Keratinocyte (primary cell): ENCODE measurements at regions not wholly inside any gene's neighbourhood (a gene's known extent, or its start where the extent isn't known, plus 50 kb on each side); places are given as distances from the start of the nearest gene placed in this dataset.

Source experiments
- DNase-seq: peaks from one replicate; pipeline ENCODE4 v3.0.0-alpha.2; 2011; ENCODE audit warnings: low read depth, missing footprints, low spot score
- FAIRE-seq: peaks from 2 replicates; lab custom pipeline; 2011; peaks lifted over from hg19 to GRCh38; lab: Jason Lieb, UNC
- H2AFZ ChIP-seq: 2 replicates; pipeline ENCODE4 v1.6.0; 2012; ENCODE audit warnings: low read length, control low read depth, inconsistent platforms; ENCODE audit not compliant: control insufficient read depth
- H3K27ac ChIP-seq: 2 replicates; pipeline ENCODE4 v1.5.1; 2011; ENCODE audit warnings: low read length; ENCODE audit not compliant: control insufficient read depth, insufficient read depth
- H3K27me3 ChIP-seq: 3 replicates; pipeline ENCODE4 v1.6.0; 2011; ENCODE audit warnings: low read length; ENCODE audit not compliant: control insufficient read depth, insufficient read depth; ENCODE audit errors: extremely low read depth
- H3K36me3 ChIP-seq, 2 experiments: 2 replicates in 1 of 2; 3 replicates in 1 of 2; pipeline ENCODE4 v1.5.1; 2011; ENCODE audit warnings: low read length in 2 of 2, mild to moderate bottlenecking in 1 of 2; ENCODE audit not compliant: control insufficient read depth in 2 of 2, insufficient read depth in 2 of 2; ENCODE audit errors: extremely low read depth in 1 of 2
- H3K4me1 ChIP-seq: 3 replicates; pipeline ENCODE4 v1.5.1; 2011; ENCODE audit warnings: low read length; ENCODE audit not compliant: control insufficient read depth, insufficient read depth; ENCODE audit errors: extremely low read depth
- H3K4me2 ChIP-seq: 3 replicates; pipeline ENCODE4 v1.6.0; 2011; ENCODE audit warnings: low read depth, low read length; ENCODE audit not compliant: control insufficient read depth, insufficient read depth; ENCODE audit errors: extremely low read depth
- H3K4me3 ChIP-seq, 3 experiments: fragments of 200-600 bp in 1 of 3; sonication (generic) in 1 of 3; 2 replicates in 2 of 3; 3 replicates in 1 of 3; pipeline ENCODE4 v1.5.1; 2011 to 2016; ENCODE audit warnings: low read length in 3 of 3, mild to moderate bottlenecking in 3 of 3, control low read depth in 2 of 3, inconsistent platforms in 1 of 3, low read depth in 1 of 3, mixed read lengths in 1 of 3, mixed run types in 1 of 3, moderate library complexity in 1 of 3; ENCODE audit not compliant: control insufficient read depth in 2 of 3, insufficient read depth in 2 of 3; ENCODE audit errors: extremely low read depth in 1 of 3
- H3K79me2 ChIP-seq: 2 replicates; pipeline ENCODE4 v1.6.0; 2012; ENCODE audit warnings: low read length; ENCODE audit not compliant: control insufficient read depth, insufficient read depth
- H3K9ac ChIP-seq: 3 replicates; pipeline ENCODE4 v1.6.0; 2011; ENCODE audit warnings: low read length; ENCODE audit not compliant: control insufficient read depth, insufficient read depth; ENCODE audit errors: extremely low read depth
- H3K9me1 ChIP-seq: 3 replicates; pipeline ENCODE4 v1.6.0; 2011; ENCODE audit warnings: low read length; ENCODE audit not compliant: control insufficient read depth, insufficient read depth; ENCODE audit errors: extremely low read depth
- H3K9me3 ChIP-seq: 2 replicates; pipeline ENCODE4 v1.5.1; 2012; ENCODE audit warnings: low read depth, low read length; ENCODE audit not compliant: control insufficient read depth
- H4K20me1 ChIP-seq: 3 replicates; pipeline ENCODE4 v1.6.0; 2011; ENCODE audit warnings: low read length; ENCODE audit not compliant: control insufficient read depth, insufficient read depth; ENCODE audit errors: extremely low read depth
- EZH2 ChIP-seq: IDR thresholded peaks from one replicate; pipeline ENCODE4 v1.6.1; 2012; ENCODE audit warnings: inconsistent platforms, mild to moderate bottlenecking, low read length, moderate library complexity
- dilution Hi-C: fragments of 300-500 bp; cut with MboI; formaldehyde crosslinking; loops from one replicate; pipeline ENCODE4 v1.7.0; 2020; ENCODE audit warnings: low sequenced_read_pairs; ENCODE audit not compliant: extremely low pct_ligation_motif_present
- TF ChIP-seq, protein P1 (sequence below), 3 experiments: IDR thresholded peaks in 1 of 3; conservative IDR thresholded peaks in 1 of 3; optimal IDR thresholded peaks in 1 of 3; 2 replicates in 2 of 3; 3 replicates in 1 of 3; pipeline versions ENCODE3 to v1.5.1; 2011; ENCODE audit warnings: low read length in 3 of 3, mild to moderate bottlenecking in 3 of 3, moderate library complexity in 2 of 3, control low read depth in 1 of 3, inconsistent platforms in 1 of 3; ENCODE audit not compliant: insufficient read depth in 2 of 3; ENCODE audit errors: extremely low read depth in 1 of 3

DNA sequence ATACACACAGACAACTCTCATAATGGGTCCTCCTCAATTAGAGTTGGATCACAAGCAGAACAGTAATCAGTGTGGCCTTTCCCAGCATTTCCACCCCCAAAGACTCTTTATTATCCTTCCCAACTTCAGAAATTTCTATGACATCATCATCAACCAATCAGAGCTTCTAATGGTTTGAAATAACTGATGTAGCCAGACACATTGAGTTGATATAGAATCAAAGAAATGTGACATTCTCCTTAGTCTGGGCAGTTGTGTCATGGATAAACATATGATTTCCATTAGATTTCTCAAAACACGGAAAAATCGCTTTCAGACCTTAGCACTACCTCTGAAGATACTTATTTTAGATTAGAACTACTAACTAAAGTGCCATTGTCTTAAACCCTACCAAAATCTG, 75.7 kb upstream of the NFIB start:
- Histone ChIP-seq H3K9ac (no peak overlapping the region), H3K9me3 (no peaks in the 10 kb centered on the region), H3K79me2 (no peaks in the 10 kb centered on the region), H3K9me1 (no peaks in the 10 kb centered on the region), H4K20me1 (no peaks in the 10 kb centered on the region), H3K4me2 (no peak overlapping the region), H2AFZ (no peak overlapping the region), H3K27me3 (no peaks in the 10 kb centered on the region), H3K36me3 (no peaks in the 10 kb centered on the region), H3K27ac (no peak overlapping the region), H3K4me3 (no peak overlapping the region), H3K4me1 (no peaks in the 10 kb centered on the region)
- FAIRE-seq (no peak), DNase-seq (no peak)
- TF ChIP-seq, protein P1, sequence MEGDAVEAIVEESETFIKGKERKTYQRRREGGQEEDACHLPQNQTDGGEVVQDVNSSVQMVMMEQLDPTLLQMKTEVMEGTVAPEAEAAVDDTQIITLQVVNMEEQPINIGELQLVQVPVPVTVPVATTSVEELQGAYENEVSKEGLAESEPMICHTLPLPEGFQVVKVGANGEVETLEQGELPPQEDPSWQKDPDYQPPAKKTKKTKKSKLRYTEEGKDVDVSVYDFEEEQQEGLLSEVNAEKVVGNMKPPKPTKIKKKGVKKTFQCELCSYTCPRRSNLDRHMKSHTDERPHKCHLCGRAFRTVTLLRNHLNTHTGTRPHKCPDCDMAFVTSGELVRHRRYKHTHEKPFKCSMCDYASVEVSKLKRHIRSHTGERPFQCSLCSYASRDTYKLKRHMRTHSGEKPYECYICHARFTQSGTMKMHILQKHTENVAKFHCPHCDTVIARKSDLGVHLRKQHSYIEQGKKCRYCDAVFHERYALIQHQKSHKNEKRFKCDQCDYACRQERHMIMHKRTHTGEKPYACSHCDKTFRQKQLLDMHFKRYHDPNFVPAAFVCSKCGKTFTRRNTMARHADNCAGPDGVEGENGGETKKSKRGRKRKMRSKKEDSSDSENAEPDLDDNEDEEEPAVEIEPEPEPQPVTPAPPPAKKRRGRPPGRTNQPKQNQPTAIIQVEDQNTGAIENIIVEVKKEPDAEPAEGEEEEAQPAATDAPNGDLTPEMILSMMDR (optimal IDR thresholded peaks at IDR 0.05 in 1 of 3, IDR thresholded peaks at IDR 0.05 in 1 of 3, conservative IDR thresholded peaks at IDR 0.05 in 1 of 3; ENCODE audit: extremely low read depth in 1 of 3, insufficient read depth in 2 of 3, low read length in 3 of 3): no peak
- dilution Hi-C loops: no loop called here

DNA sequence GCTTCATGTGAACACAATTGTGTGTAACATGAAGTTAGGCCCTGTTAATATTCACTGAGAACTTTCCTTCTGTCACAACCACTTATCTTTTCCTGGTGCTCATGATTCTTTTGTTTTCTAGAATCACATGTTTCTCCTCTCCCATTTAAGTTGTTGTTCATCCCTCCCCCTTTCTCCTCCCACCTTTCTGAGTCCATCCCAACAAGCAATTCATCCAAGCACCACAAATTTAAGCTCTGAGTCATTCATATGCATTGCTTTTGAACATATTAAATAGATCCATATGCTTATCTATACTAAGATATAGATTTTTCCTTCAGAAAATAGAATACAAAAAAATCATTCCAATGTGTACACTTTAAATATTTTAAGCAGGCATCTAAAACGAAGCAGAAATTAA, 75.2 kb upstream of the NFIB start:
- no peaks in the 10 kb centered on the region for H4K20me1 ChIP-seq
- DNase-seq (no peak), FAIRE-seq (no peak)
- no peaks in the 10 kb centered on the region for H3K36me3 ChIP-seq
- no peak overlapping the region for H3K9ac ChIP-seq
- no peak overlapping the region for H3K4me3 ChIP-seq
- TF ChIP-seq, protein P1 (optimal IDR thresholded peaks at IDR 0.05 in 1 of 3, IDR thresholded peaks at IDR 0.05 in 1 of 3, conservative IDR thresholded peaks at IDR 0.05 in 1 of 3; ENCODE audit: extremely low read depth in 1 of 3, insufficient read depth in 2 of 3, low read length in 3 of 3): no peak
- TF ChIP-seq EZH2: no peak
- no peak overlapping the region for H3K4me2 ChIP-seq
- no peaks in the 10 kb centered on the region for H3K4me1 ChIP-seq
- H3K27ac ChIP-seq: no peak overlapping the region
- dilution Hi-C loops: no loop called here
- no peaks in the 10 kb centered on the region for H3K9me1 ChIP-seq
- H3K79me2 ChIP-seq: no peaks in the 10 kb centered on the region
- no peaks in the 10 kb centered on the region for H3K27me3 ChIP-seq
- H3K9me3 ChIP-seq: no peaks in the 10 kb centered on the region
- no peak overlapping the region for H2AFZ ChIP-seq
